ENCODE measurements at regions not wholly inside any gene's neighbourhood (a gene's known extent, or its start where the extent isn't known, plus 50 kb on each side); places are given as distances from the start of the nearest gene placed in this dataset.

DNA sequence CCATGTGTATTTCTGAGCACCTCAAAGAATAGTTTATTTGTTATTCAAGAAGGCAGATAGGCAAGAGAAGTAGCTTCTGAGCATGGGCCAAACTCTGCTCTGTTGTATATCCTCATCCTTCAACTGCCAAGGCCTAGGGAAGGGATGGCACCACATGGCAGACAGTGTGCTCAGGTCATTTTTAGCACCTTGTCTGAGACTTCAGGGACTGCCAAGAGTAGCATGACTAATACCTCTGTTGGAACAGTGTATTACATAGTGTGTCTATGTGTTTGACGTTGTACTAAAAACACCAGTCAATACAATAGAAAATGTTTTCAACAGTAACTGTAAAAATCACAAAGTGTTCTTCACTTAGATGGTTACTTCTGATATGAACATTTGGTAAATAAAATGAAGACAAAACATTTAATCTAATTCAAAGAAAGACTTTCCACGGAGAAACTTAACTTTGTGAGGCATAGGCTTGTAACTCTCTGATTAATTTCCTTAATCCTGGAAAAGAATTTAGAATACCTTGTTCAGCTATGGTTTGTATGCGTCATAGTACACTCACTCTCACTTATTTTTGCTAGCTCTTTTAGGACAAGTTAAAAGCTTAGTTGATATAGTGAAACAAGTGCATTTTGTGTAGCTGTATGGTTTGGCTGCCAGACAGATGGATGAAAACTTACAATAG is 318.4 kb upstream of the RIOK2 start:
- TF ChIP-seq, protein P1, sequence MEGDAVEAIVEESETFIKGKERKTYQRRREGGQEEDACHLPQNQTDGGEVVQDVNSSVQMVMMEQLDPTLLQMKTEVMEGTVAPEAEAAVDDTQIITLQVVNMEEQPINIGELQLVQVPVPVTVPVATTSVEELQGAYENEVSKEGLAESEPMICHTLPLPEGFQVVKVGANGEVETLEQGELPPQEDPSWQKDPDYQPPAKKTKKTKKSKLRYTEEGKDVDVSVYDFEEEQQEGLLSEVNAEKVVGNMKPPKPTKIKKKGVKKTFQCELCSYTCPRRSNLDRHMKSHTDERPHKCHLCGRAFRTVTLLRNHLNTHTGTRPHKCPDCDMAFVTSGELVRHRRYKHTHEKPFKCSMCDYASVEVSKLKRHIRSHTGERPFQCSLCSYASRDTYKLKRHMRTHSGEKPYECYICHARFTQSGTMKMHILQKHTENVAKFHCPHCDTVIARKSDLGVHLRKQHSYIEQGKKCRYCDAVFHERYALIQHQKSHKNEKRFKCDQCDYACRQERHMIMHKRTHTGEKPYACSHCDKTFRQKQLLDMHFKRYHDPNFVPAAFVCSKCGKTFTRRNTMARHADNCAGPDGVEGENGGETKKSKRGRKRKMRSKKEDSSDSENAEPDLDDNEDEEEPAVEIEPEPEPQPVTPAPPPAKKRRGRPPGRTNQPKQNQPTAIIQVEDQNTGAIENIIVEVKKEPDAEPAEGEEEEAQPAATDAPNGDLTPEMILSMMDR (IDR thresholded peaks at IDR 0.05), result no peak
- TF ChIP-seq EZH2 (IDR thresholded peaks at IDR 0.05; ENCODE audit: borderline replicate concordance, insufficient read depth, low read depth, low read length, poor library complexity, severe bottlenecking), result no peak
